Hepatocyte (in vitro differentiated cells): ENCODE measurements at regions not wholly inside any gene's neighbourhood (a gene's known extent, or its start where the extent isn't known, plus 50 kb on each side); places are given as distances from the start of the nearest gene placed in this dataset.

Source experiments
- DNase-seq: peaks from one replicate; pipeline ENCODE4 v3.0.0-alpha.2; 2016; ENCODE audit warnings: low spot score
- H2AFZ ChIP-seq: fragments of 200-600 bp; sonication (generic); 2 replicates; pipeline ENCODE4 v1.6.0; 2016; ENCODE audit warnings: antibody characterized with exemption, mild to moderate bottlenecking
- H3K27ac ChIP-seq: fragments of 200-600 bp; sonication (generic); 2 replicates; pipeline ENCODE4 v1.5.1; 2016; ENCODE audit warnings: mild to moderate bottlenecking
- H3K27me3 ChIP-seq: fragments of 200-600 bp; sonication (generic); 2 replicates; pipeline ENCODE4 v1.6.1; 2016
- H3K36me3 ChIP-seq: fragments of 200-600 bp; sonication (generic); replicated peaks from 2 replicates; pipeline ENCODE4 v1.5.1; 2016; ENCODE audit warnings: low read depth; ENCODE audit not compliant: insufficient read depth
- H3K4me1 ChIP-seq: fragments of 200-600 bp; sonication (generic); 2 replicates; pipeline ENCODE4 v1.5.1; 2016; ENCODE audit warnings: mild to moderate bottlenecking, moderate library complexity; ENCODE audit not compliant: insufficient read depth
- H3K4me2 ChIP-seq: fragments of 200-600 bp; sonication (generic); 2 replicates; pipeline ENCODE4 v1.6.0; 2016
- H3K4me3 ChIP-seq: fragments of 200-600 bp; sonication (generic); 2 replicates; pipeline ENCODE4 v1.5.1; 2016; ENCODE audit warnings: mild to moderate bottlenecking
- H3K79me2 ChIP-seq: fragments of 200-600 bp; sonication (generic); 2 replicates; pipeline ENCODE4 v1.6.0; 2017; ENCODE audit warnings: mild to moderate bottlenecking
- H3K9me2 ChIP-seq: fragments of 200-600 bp; sonication (generic); replicated peaks from 2 replicates; pipeline ENCODE4 v1.6.0; 2017; ENCODE audit warnings: mild to moderate bottlenecking; ENCODE audit not compliant: insufficient read depth
- H3K9me3 ChIP-seq: fragments of 200-600 bp; sonication (generic); 2 replicates; pipeline ENCODE4 v1.5.1; 2016; ENCODE audit warnings: low read depth, mild to moderate bottlenecking
- H4K20me1 ChIP-seq: fragments of 200-600 bp; sonication (generic); 2 replicates; pipeline ENCODE4 v1.6.0; 2016; ENCODE audit warnings: mild to moderate bottlenecking; ENCODE audit not compliant: insufficient read depth, poor library complexity, severe bottlenecking
- CTCF ChIP-seq: fragments of 200-600 bp; sonication (generic); IDR thresholded peaks from 2 replicates; pipeline ENCODE4 v1.5.1; 2016; ENCODE audit warnings: antibody characterized with exemption, mild to moderate bottlenecking; ENCODE audit not compliant: poor library complexity
- EZH2 ChIP-seq: fragments of 200-600 bp; sonication (generic); IDR thresholded peaks from 2 replicates; pipeline ENCODE4 v1.6.1; 2016; ENCODE audit warnings: antibody characterized with exemption, mild to moderate bottlenecking, borderline replicate concordance
- EZH2phosphoT487 ChIP-seq: fragments of 200-600 bp; sonication (generic); IDR thresholded peaks from one replicate; pipeline ENCODE4 v1.6.1; 2018; ENCODE audit warnings: antibody characterized with exemption, mild to moderate bottlenecking, low read depth, moderate library complexity; ENCODE audit not compliant: unreplicated experiment, severe bottlenecking
- WGBS: methylation state at CpG from one replicate; pipeline ENCODE4 v1.1.6; 2016; ENCODE audit warnings: low lambda C conversion rate; ENCODE audit errors: missing lambda C conversion rate; 5-methylcytosine and 5-hydroxymethylcytosine counted together

GRCh38 chr3:23029001-23029400, 174.1 kb upstream of the UBE2E2 start:
- Histone ChIP-seq H4K20me1 (no peaks in the 10 kb centered on the region), H2AFZ (no peak overlapping the region), H3K9me3 (peaks cover 4% of the 10 kb centered on the region), H3K4me3 (no peak overlapping the region), H3K27me3 (no peaks in the 10 kb centered on the region), H3K36me3 (no peaks in the 10 kb centered on the region), H3K27ac (no peak overlapping the region), H3K79me2 (no peaks in the 10 kb centered on the region), H3K4me1 (no peaks in the 10 kb centered on the region), H3K9me2 (no peaks in the 10 kb centered on the region), H3K4me2 (no peak overlapping the region)
- no peak for DNase-seq
- 41% methylated on average over 2 of the region's 2 CpGs for whole genome bisulfite sequencing
- TF ChIP-seq EZH2 (no peak), EZH2phosphoT487 (no peak), CTCF (no peak)

GRCh38 chr3:23035927-23036640, 167.0 kb upstream of the UBE2E2 start:
- WGBS, result 65% methylated on average over 9 of the region's 9 CpGs

GRCh38 chr3:23036728-23037127, 166.4 kb upstream of the UBE2E2 start:
- H3K4me3 ChIP-seq, result no peak overlapping the region
- H2AFZ ChIP-seq, result no peak overlapping the region
- H3K27ac ChIP-seq, result no peak overlapping the region
- no peaks in the 10 kb centered on the region for H3K27me3 ChIP-seq
- H3K4me2 ChIP-seq, result no peak overlapping the region
- 73% methylated on average over 4 of the region's 4 CpGs for WGBS
- H3K4me1 ChIP-seq, result no peaks in the 10 kb centered on the region
- H3K9me2 ChIP-seq, result no peaks in the 10 kb centered on the region
- no peak for DNase-seq
- H3K9me3 ChIP-seq, result no peaks in the 10 kb centered on the region
- H4K20me1 ChIP-seq, result no peaks in the 10 kb centered on the region
- no peaks in the 10 kb centered on the region for H3K79me2 ChIP-seq
- no peak for TF ChIP-seq CTCF
- TF ChIP-seq EZH2phosphoT487, result no peak
- no peak for TF ChIP-seq EZH2
- no peaks in the 10 kb centered on the region for H3K36me3 ChIP-seq

More at GRCh38 chr3:23035927-23036640, 167.0 kb upstream of the UBE2E2 start:
- no peak for TF ChIP-seq EZH2phosphoT487
- no peak for TF ChIP-seq CTCF
- TF ChIP-seq EZH2, result no peak
- no peak overlapping the region for H3K27ac ChIP-seq
- peak; percentile 60 for DNase-seq
- no peak overlapping the region for H3K4me3 ChIP-seq
- no peaks in the 10 kb centered on the region for H3K4me1 ChIP-seq
- H3K79me2 ChIP-seq, result no peaks in the 10 kb centered on the region
- peak overlapping the region; percentile 23 for H3K4me2 ChIP-seq
- peaks cover 4% of the 10 kb centered on the region for H3K9me3 ChIP-seq
- H3K36me3 ChIP-seq, result no peaks in the 10 kb centered on the region
- H2AFZ ChIP-seq, result peak overlapping the region; percentile 32
- no peaks in the 10 kb centered on the region for H3K27me3 ChIP-seq
- no peaks in the 10 kb centered on the region for H4K20me1 ChIP-seq
- H3K9me2 ChIP-seq, result no peaks in the 10 kb centered on the region
